Caco-2 (cell line): ENCODE measurements at regions not wholly inside any gene's neighbourhood (a gene's known extent, or its start where the extent isn't known, plus 50 kb on each side); places are given as distances from the start of the nearest gene placed in this dataset.

Experiments
- BruUV-seq: library from RNA; stranded (reverse); fragments of 400-500 nt; replicated peaks from 2 replicates; lab custom pipeline; 2021; lab: Mats Ljungman, UMichigan
- CTCF ChIA-PET: fragments of 300-600 bp; sonication (Branson Sonifier 250); formaldehyde crosslinking; loops from one replicate; lab custom pipeline; 2022; ENCODE audit warnings: antibody characterized with exemption; lab: Charles Lee
- POLR2A ChIA-PET: fragments of 300-600 bp; sonication (Branson Sonifier 250); formaldehyde crosslinking; loops from one replicate; lab custom pipeline; 2022; ENCODE audit warnings: antibody characterized with exemption; lab: Charles Lee
- DNase-seq, 2 experiments: peaks; one replicate each; pipeline versions ENCODE4 v3.0.0 to v3.0.0-alpha.2; 2020 to 2022
- H3K27me3 ChIP-seq: replicated peaks from 2 replicates; pipeline ENCODE4 v1.6.0; 2011; ENCODE audit warnings: low read length; ENCODE audit not compliant: control insufficient read depth, insufficient read depth
- H3K36me3 ChIP-seq: 2 replicates; pipeline ENCODE4 v1.5.1; 2011; ENCODE audit warnings: low read length; ENCODE audit not compliant: control insufficient read depth, insufficient read depth
- H3K4me1 ChIP-seq: fragments of 250-450 bp; sonication (Bioruptor Pico); 2 replicates; pipeline ENCODE4 v1.5.1; 2020; ENCODE audit warnings: mild to moderate bottlenecking
- H3K4me3 ChIP-seq: 2 replicates; pipeline ENCODE4 v1.5.1; 2011; ENCODE audit warnings: low read depth, mild to moderate bottlenecking, control low read depth, low read length
- H3K9me3 ChIP-seq: fragments of 250-450 bp; sonication (Bioruptor Pico); 2 replicates; pipeline ENCODE4 v1.5.1; 2020; ENCODE audit warnings: mild to moderate bottlenecking, moderate library complexity
- H3K27ac Mint-ChIP-seq: one replicate; pipeline ENCODE4 v1.8.0; 2022; ENCODE audit warnings: mixed read lengths; ENCODE audit not compliant: unreplicated experiment
- H3K27me3 Mint-ChIP-seq: one replicate; pipeline ENCODE4 v1.8.0; 2022; ENCODE audit warnings: mixed read lengths; ENCODE audit not compliant: insufficient read depth, unreplicated experiment
- H3K36me3 Mint-ChIP-seq: one replicate; pipeline ENCODE4 v1.8.0; 2022; ENCODE audit warnings: mild to moderate bottlenecking, mixed read lengths; ENCODE audit not compliant: insufficient read depth, unreplicated experiment
- H3K4me1 Mint-ChIP-seq: one replicate; pipeline ENCODE4 v1.8.0; 2022; ENCODE audit warnings: low read depth, mixed read lengths; ENCODE audit not compliant: unreplicated experiment
- H3K4me3 Mint-ChIP-seq: one replicate; pipeline ENCODE4 v1.8.0; 2022; ENCODE audit warnings: mild to moderate bottlenecking, moderate library complexity, mixed read lengths; ENCODE audit not compliant: unreplicated experiment
- H3K9me3 Mint-ChIP-seq: one replicate; pipeline ENCODE4 v1.8.0; 2022; ENCODE audit warnings: mixed read lengths; ENCODE audit not compliant: unreplicated experiment
- CTCF ChIP-seq, 2 experiments: fragments of 200-600 bp in 1 of 2; IDR thresholded peaks; 1 replicate in 1 of 2; 2 replicates in 1 of 2; pipeline versions ENCODE4 v1.5.1 to v1.8.0; 2011 to 2022; ENCODE audit warnings: antibody characterized with exemption in 1 of 2, control low read depth in 1 of 2, inconsistent platforms in 1 of 2, low read depth in 1 of 2, low read length in 1 of 2, mild to moderate bottlenecking in 1 of 2, moderate library complexity in 1 of 2; ENCODE audit not compliant: insufficient read depth in 1 of 2, severe bottlenecking in 1 of 2, unreplicated experiment in 1 of 2
- intact Hi-C: fragments of 100-400 bp; cut with micrococcal nuclease; formaldehyde crosslinking; loops from one replicate; pipeline ENCODE4 v1.10.0; 2022; ENCODE audit not compliant: unreplicated experiment

GRCh38 chr7:12768948-12769347 lies 81.5 kb downstream of the ARL4A start:
- no peak for TF ChIP-seq CTCF (IDR thresholded peaks at IDR 0.05; ENCODE audit: insufficient read depth in 1 of 2, low read depth in 1 of 2, low read length in 1 of 2, severe bottlenecking in 1 of 2, unreplicated experiment in 1 of 2)
- Histone ChIP-seq H3K27me3 (no peaks in the 10 kb centered on the region), H3K4me1 (0 out of 2 replicates have a peak, but pooled peaks cover 3% of the 10 kb centered on the region), H3K9me3 (no peaks in the 10 kb centered on the region), H3K4me3 (no peak overlapping the region), H3K36me3 (no peaks in the 10 kb centered on the region)
- Mint-ChIP-seq H3K4me1 (no peaks in the 10 kb centered on the region), H3K4me3 (no peak overlapping the region), H3K27me3 (no peaks in the 10 kb centered on the region), H3K9me3 (peaks cover 21% of the 10 kb centered on the region), H3K27ac (no peak overlapping the region), H3K36me3 (no peaks in the 10 kb centered on the region)
- intact Hi-C loops = no loop called here
- no TSS peak for BruUV-seq
- ChIA-PET CTCF (no interaction called here), POLR2A (no interaction called here)
- no peak for DNase-seq

GRCh38 chr7:12769444-12769843 lies 82.0 kb downstream of the ARL4A start:
- H3K4me3 Mint-ChIP-seq = no peak overlapping the region
- no peak overlapping the region for H3K27ac Mint-ChIP-seq
- POLR2A ChIA-PET = no interaction called here
- no peaks in the 10 kb centered on the region for H3K27me3 Mint-ChIP-seq
- no peaks in the 10 kb centered on the region for H3K4me1 Mint-ChIP-seq
- intact Hi-C loops = no loop called here
- CTCF ChIA-PET = no interaction called here
- Histone ChIP-seq H3K4me1 (0 out of 2 replicates have a peak, but pooled peaks cover 3% of the 10 kb centered on the region), H3K4me3 (no peak overlapping the region), H3K27me3 (no peaks in the 10 kb centered on the region), H3K36me3 (no peaks in the 10 kb centered on the region), H3K9me3 (no peaks in the 10 kb centered on the region)
- no TSS peak for BruUV-seq
- no peak for DNase-seq
- peaks cover 24% of the 10 kb centered on the region for H3K9me3 Mint-ChIP-seq
- no peaks in the 10 kb centered on the region for H3K36me3 Mint-ChIP-seq
- no peak for TF ChIP-seq CTCF (IDR thresholded peaks at IDR 0.05; ENCODE audit: insufficient read depth in 1 of 2, low read depth in 1 of 2, low read length in 1 of 2, severe bottlenecking in 1 of 2, unreplicated experiment in 1 of 2)

- Mint-ChIP-seq H3K36me3 (no peaks in the 10 kb centered on the region), H3K27ac (no peak overlapping the region), H3K27me3 (no peaks in the 10 kb centered on the region), H3K4me1 (no peaks in the 10 kb centered on the region), H3K4me3 (no peak overlapping the region), H3K9me3 (peaks cover 24% of the 10 kb centered on the region)
- BruUV-seq = no TSS peak
- no peaks in the 10 kb centered on the region for H3K27me3 ChIP-seq
- intact Hi-C loops = no loop called here
- ChIA-PET POLR2A (no interaction called here), CTCF (no interaction called here)
- H3K36me3 ChIP-seq = no peaks in the 10 kb centered on the region
- H3K4me3 ChIP-seq = no peak overlapping the region
- no peak for DNase-seq
- TF ChIP-seq CTCF (IDR thresholded peaks at IDR 0.05; ENCODE audit: insufficient read depth in 1 of 2, low read depth in 1 of 2, low read length in 1 of 2, severe bottlenecking in 1 of 2, unreplicated experiment in 1 of 2) = no peak
- H3K9me3 ChIP-seq = no peaks in the 10 kb centered on the region
- H3K4me1 ChIP-seq = 0 out of 2 replicates have a peak, but pooled peaks cover 3% of the 10 kb centered on the region
These were observed 83.0 kb downstream of the ARL4A start for GRCh38 chr7:12770227-12770975.
